Hematopoietic multipotent progenitor cell (in vitro differentiated cells): ENCODE measurements at regions not wholly inside any gene's neighbourhood (a gene's known extent, or its start where the extent isn't known, plus 50 kb on each side); places are given as distances from the start of the nearest gene placed in this dataset.

ENCODE experiments used
- DNase-seq, 3 donors: peaks; one replicate each; pipeline ENCODE4 v3.0.0-alpha.2; 2011 to 2015; ENCODE audit warnings: low read depth in 2 of 3, low spot score in 2 of 3

- DNase-seq = no peak
Observed at GRCh38 chr15:94882071-94882712, 650.8 kb downstream of the MCTP2 start.

- no peak for DNase-seq
Observed at GRCh38 chr15:94887391-94887790, 656.0 kb downstream of the MCTP2 start.

GRCh38 chr15:94889153-94889552 is 657.8 kb downstream of the MCTP2 start:
- DNase-seq = no peak

- no peak for DNase-seq
Observed at GRCh38 chr15:94893091-94893490, 661.7 kb downstream of the MCTP2 start.

GRCh38 chr15:94894056-94894455 is 662.7 kb downstream of the MCTP2 start:
- DNase-seq = no peak

- no peak for DNase-seq
Observed at GRCh38 chr15:94909510-94909909, 678.1 kb downstream of the MCTP2 start.

- DNase-seq = no peak
Observed at GRCh38 chr15:94910166-94910565, 678.8 kb downstream of the MCTP2 start.

- no peak for DNase-seq
Observed at GRCh38 chr15:94912760-94913159, 681.4 kb downstream of the MCTP2 start.

- no peak for DNase-seq
Observed at GRCh38 chr15:94917068-94917467, 685.7 kb downstream of the MCTP2 start.

GRCh38 chr15:94921936-94922335 is 690.6 kb downstream of the MCTP2 start:
- DNase-seq = no peak

- DNase-seq = no peak
Observed at GRCh38 chr15:94924057-94924456, 692.7 kb downstream of the MCTP2 start.

- DNase-seq = no peak
Observed at GRCh38 chr15:94924971-94925598, 693.7 kb downstream of the MCTP2 start.

GRCh38 chr15:94925680-94926079 is 694.3 kb downstream of the MCTP2 start:
- no peak for DNase-seq

- DNase-seq = no peak
Observed at GRCh38 chr15:94927003-94927402, 695.6 kb downstream of the MCTP2 start.

- DNase-seq = no peak
Observed at GRCh38 chr15:94929282-94929681, 697.9 kb downstream of the MCTP2 start.

- no peak for DNase-seq
Observed at GRCh38 chr15:94930441-94930840, 699.1 kb downstream of the MCTP2 start.

GRCh38 chr15:94930960-94931359 is 699.6 kb downstream of the MCTP2 start:
- DNase-seq = no peak

GRCh38 chr15:94934440-94934839 is 703.1 kb downstream of the MCTP2 start:
- DNase-seq = no peak

- DNase-seq = no peak
Observed at GRCh38 chr15:94937242-94937641, 705.9 kb downstream of the MCTP2 start.

GRCh38 chr15:94943888-94944287 is 712.5 kb downstream of the MCTP2 start:
- no peak for DNase-seq

GRCh38 chr15:94951538-94951937 is 720.2 kb downstream of the MCTP2 start:
- no peak for DNase-seq

GRCh38 chr15:94963953-94964352 is 732.6 kb downstream of the MCTP2 start:
- no peak for DNase-seq

- no peak for DNase-seq
Observed at GRCh38 chr15:94965593-94965992, 734.2 kb downstream of the MCTP2 start.
